K562 (cell line): ENCODE measurements at regions not wholly inside any gene's neighbourhood (a gene's known extent, or its start where the extent isn't known, plus 50 kb on each side); places are given as distances from the start of the nearest gene placed in this dataset.

Experiments used
- ATF2 ChIP-seq: sonication (generic); formaldehyde crosslinking; IDR thresholded peaks from 2 replicates; pipeline ENCODE4 v1.8.1; 2022; ENCODE audit warnings: missing genetic modification reagents
- POLR2A ChIP-seq: fragments of 450-650 bp; conservative IDR thresholded peaks from 2 replicates; pipeline ENCODE4 v1.6.1; 2016
- SIN3A ChIP-seq, 2 experiments: fragments of 150-350 bp in 1 of 2; IDR thresholded peaks; 2 replicates each; pipeline ENCODE4 v1.6.1; 2011 to 2016; ENCODE audit warnings: borderline replicate concordance in 2 of 2, low read depth in 2 of 2, low read length in 2 of 2, mild to moderate bottlenecking in 2 of 2, moderate library complexity in 2 of 2; ENCODE audit not compliant: control insufficient read depth in 1 of 2
- SNRNP70 ChIP-seq: fragments of 200-400 bp; formaldehyde crosslinking; optimal IDR thresholded peaks from 2 replicates; pipeline ENCODE3; 2017; ENCODE audit warnings: low read depth, low read length
- ZNF143 ChIP-seq: sonication (generic); formaldehyde crosslinking; IDR thresholded peaks from 2 replicates; pipeline ENCODE4 v1.9.0; 2022; ENCODE audit warnings: mild to moderate bottlenecking, missing genetic modification reagents
- ZNF217 ChIP-seq: sonication (generic); formaldehyde crosslinking; IDR thresholded peaks from 2 replicates; pipeline ENCODE4 v1.8.0; 2022; ENCODE audit warnings: mild to moderate bottlenecking, missing genetic modification reagents
- TF ChIP-seq, protein P1 (sequence below), 3 experiments: IDR thresholded peaks in 2 of 3; conservative IDR thresholded peaks in 1 of 3; 2 replicates each; pipeline ENCODE4 v1.5.1; 2011 to 2012; ENCODE audit warnings: low read length in 3 of 3, mild to moderate bottlenecking in 3 of 3, control low read depth in 2 of 3, improper control_type of control experiment in 1 of 3, inconsistent platforms in 1 of 3, low read depth in 1 of 3, mixed read lengths in 1 of 3, moderate library complexity in 1 of 3; ENCODE audit not compliant: insufficient read depth in 2 of 3

GRCh38 chr1:212498283-212499040 is 65.7 kb downstream of the NENF start:
- TF ChIP-seq SIN3A (IDR thresholded peaks at IDR 0.05; ENCODE audit: borderline replicate concordance in 2 of 2, control insufficient read depth in 1 of 2, low read depth in 2 of 2, low read length in 2 of 2) = no peak
- TF ChIP-seq, protein P1, sequence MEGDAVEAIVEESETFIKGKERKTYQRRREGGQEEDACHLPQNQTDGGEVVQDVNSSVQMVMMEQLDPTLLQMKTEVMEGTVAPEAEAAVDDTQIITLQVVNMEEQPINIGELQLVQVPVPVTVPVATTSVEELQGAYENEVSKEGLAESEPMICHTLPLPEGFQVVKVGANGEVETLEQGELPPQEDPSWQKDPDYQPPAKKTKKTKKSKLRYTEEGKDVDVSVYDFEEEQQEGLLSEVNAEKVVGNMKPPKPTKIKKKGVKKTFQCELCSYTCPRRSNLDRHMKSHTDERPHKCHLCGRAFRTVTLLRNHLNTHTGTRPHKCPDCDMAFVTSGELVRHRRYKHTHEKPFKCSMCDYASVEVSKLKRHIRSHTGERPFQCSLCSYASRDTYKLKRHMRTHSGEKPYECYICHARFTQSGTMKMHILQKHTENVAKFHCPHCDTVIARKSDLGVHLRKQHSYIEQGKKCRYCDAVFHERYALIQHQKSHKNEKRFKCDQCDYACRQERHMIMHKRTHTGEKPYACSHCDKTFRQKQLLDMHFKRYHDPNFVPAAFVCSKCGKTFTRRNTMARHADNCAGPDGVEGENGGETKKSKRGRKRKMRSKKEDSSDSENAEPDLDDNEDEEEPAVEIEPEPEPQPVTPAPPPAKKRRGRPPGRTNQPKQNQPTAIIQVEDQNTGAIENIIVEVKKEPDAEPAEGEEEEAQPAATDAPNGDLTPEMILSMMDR (IDR thresholded peaks at IDR 0.05 in 2 of 3, conservative IDR thresholded peaks at IDR 0.05 in 1 of 3; ENCODE audit: insufficient read depth in 2 of 3, low read depth in 1 of 3, low read length in 3 of 3) = no peak
- TF ChIP-seq ATF2 (CRISPR knock-in tag) = no peak
- no peak for TF ChIP-seq ZNF143 (CRISPR knock-in tag)
- no peak for TF ChIP-seq ZNF217 (CRISPR knock-in tag)
- TF ChIP-seq SNRNP70 = no peak
- TF ChIP-seq POLR2A = no peak
